HCEC 1CT (cell line): ENCODE measurements at regions not wholly inside any gene's neighbourhood (a gene's known extent, or its start where the extent isn't known, plus 50 kb on each side); places are given as distances from the start of the nearest gene placed in this dataset.

ENCODE experiments used
- DNase-seq: peaks from one replicate; pipeline ENCODE4 v3.0.0-alpha.2; 2017

GRCh38 chr4:146998157-146998556 is 52.5 kb upstream of the TTC29 start:
- DNase-seq, result no peak

GRCh38 chr4:147003956-147004809 is 58.5 kb upstream of the TTC29 start:
- DNase-seq, result no peak

- DNase-seq, result no peak
Observed at GRCh38 chr4:147006229-147006628, 60.6 kb upstream of the TTC29 start.

GRCh38 chr4:147009875-147010274 is 64.2 kb upstream of the TTC29 start:
- DNase-seq, result no peak

GRCh38 chr4:147011411-147011810 is 65.7 kb upstream of the TTC29 start:
- DNase-seq, result no peak

- DNase-seq, result no peak
Observed at GRCh38 chr4:147012059-147012707, 66.5 kb upstream of the TTC29 start.

GRCh38 chr4:147014946-147015345 is 69.3 kb upstream of the TTC29 start:
- no peak for DNase-seq

- DNase-seq, result no peak
Observed at GRCh38 chr4:147015491-147015890, 69.8 kb upstream of the TTC29 start.

GRCh38 chr4:147017081-147017480 is 71.4 kb upstream of the TTC29 start:
- peak; percentile 47 for DNase-seq

GRCh38 chr4:147019091-147019490 is 73.4 kb upstream of the TTC29 start:
- peak; percentile 29 for DNase-seq

GRCh38 chr4:147020456-147020855 is 74.8 kb upstream of the TTC29 start:
- DNase-seq, result no peak

- DNase-seq, result no peak
Observed at GRCh38 chr4:147025042-147025441, 79.4 kb upstream of the TTC29 start.

- DNase-seq, result no peak
Observed at GRCh38 chr4:147029296-147029695, 83.6 kb upstream of the TTC29 start.

GRCh38 chr4:147034372-147034771 is 88.7 kb upstream of the TTC29 start:
- DNase-seq, result no peak

- DNase-seq, result no peak
Observed at GRCh38 chr4:147037069-147037468, 91.4 kb upstream of the TTC29 start.

GRCh38 chr4:147039976-147040575 is 94.4 kb upstream of the TTC29 start:
- no peak for DNase-seq

GRCh38 chr4:147040874-147041273 is 95.2 kb upstream of the TTC29 start:
- no peak for DNase-seq

GRCh38 chr4:147041376-147041775 is 95.7 kb upstream of the TTC29 start:
- DNase-seq, result no peak

GRCh38 chr4:147042046-147042445 is 96.4 kb upstream of the TTC29 start:
- DNase-seq, result no peak

GRCh38 chr4:147044241-147044640 is 98.6 kb upstream of the TTC29 start:
- DNase-seq, result no peak

GRCh38 chr4:147049946-147050345 is 104.3 kb upstream of the TTC29 start:
- no peak for DNase-seq

GRCh38 chr4:147050356-147050765 is 104.7 kb upstream of the TTC29 start:
- DNase-seq, result no peak

- no peak for DNase-seq
Observed at GRCh38 chr4:147052361-147052760, 106.7 kb upstream of the TTC29 start.
